GM18858 (cell line): ENCODE measurements at regions not wholly inside any gene's neighbourhood (a gene's known extent, or its start where the extent isn't known, plus 50 kb on each side); places are given as distances from the start of the nearest gene placed in this dataset.

Experiments
- ATAC-seq: cut with Tn5 transposase; IDR thresholded peaks from one replicate; pipeline ENCODE4 v1.9.1; 2021; ENCODE audit not compliant: unreplicated experiment

DNA sequence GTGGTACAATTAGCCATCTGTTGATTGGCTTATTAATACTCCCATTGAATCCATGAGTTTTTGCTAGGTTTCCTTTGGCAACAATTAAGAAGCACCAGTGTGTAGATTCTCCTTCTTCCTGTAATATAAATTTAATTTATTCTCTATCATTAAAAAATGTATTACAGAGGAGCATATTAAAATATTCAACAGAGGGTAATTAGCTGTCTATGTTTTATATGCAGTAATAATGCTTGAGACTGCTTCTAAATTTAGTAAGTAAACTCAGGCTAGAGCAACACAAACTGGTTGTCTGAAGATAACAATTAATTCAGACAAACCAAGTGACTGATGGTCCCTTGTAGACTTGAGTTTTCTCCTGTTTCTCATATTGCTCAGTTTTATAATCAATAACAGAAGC lies 192.4 kb downstream of the FAT4 start:
- no peak for ATAC-seq

DNA sequence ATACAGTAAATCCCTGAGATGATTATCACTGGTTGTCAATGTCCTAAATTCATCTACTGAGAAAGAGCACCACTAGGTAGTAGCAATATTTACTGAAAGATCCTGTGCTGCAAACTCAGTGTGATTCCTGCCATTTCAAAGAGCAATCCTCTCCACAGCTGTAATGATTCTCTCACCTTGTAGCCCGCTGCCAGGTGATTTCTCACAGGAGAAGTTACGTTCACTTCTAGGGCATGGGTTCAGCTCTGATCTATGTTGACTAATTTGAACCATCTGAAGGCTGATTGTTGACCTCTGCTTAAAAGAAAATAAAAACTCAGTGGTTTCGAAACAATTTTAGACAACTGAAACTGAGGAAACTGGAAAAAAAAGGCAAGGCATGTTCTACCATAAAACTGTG lies 197.0 kb downstream of the FAT4 start:
- ATAC-seq = no peak

DNA sequence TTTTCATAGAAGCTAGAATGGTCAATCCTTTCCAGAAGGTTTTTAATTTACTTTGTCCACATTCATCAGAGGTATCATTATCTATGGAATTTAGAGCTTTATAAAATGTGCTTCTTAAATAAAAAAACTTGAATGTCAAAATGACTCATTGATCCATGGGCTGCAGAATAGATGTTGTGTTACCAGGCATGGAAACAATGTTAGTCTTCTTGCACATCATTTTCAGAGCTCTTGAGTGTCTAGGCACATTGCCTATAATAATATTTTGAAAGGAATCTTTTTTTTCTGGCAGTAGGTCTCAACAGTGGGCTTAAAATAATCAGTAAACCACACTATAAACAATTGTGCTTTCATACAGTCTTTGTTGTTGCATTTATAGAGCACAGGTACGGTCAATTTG lies 200.3 kb downstream of the FAT4 start:
- ATAC-seq = no peak

DNA sequence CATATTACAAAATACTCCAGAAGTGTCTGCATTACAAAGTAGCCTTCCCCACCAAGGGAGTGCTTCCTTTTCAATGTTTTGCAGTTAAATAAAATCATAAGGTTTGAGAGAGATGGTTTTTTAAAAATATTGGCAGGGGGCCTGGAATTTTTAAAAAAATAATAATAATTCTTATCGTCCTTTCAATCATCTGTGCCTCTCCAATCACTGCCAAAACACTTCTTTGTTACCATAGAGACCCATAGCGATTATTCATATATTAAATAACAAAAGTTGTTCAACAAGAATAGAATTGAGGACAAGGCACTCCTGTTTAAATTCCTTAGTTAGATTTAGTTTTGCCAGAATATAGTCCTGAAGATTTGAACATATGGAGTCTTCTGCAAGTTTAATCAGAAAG lies 203.1 kb downstream of the FAT4 start:
- no peak for ATAC-seq

DNA sequence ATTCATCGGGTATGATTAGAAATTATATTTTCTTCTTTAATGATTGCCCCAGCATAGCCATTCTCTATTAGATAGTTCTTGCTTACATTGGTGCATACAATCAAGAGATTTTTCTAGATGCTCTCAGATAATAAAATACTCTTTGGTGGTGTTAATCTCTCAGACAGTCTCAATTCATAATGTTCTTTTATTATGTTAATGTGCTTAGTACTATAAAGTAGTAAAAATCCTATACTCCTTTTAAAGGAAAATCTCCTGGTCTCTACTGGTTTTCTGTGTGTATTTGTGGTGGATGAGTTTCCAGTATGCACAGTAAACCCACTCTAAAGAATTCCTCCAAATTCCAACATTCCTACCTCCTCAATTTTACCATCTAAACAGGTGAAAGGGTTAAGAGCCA lies 203.5 kb downstream of the FAT4 start:
- no peak for ATAC-seq

DNA sequence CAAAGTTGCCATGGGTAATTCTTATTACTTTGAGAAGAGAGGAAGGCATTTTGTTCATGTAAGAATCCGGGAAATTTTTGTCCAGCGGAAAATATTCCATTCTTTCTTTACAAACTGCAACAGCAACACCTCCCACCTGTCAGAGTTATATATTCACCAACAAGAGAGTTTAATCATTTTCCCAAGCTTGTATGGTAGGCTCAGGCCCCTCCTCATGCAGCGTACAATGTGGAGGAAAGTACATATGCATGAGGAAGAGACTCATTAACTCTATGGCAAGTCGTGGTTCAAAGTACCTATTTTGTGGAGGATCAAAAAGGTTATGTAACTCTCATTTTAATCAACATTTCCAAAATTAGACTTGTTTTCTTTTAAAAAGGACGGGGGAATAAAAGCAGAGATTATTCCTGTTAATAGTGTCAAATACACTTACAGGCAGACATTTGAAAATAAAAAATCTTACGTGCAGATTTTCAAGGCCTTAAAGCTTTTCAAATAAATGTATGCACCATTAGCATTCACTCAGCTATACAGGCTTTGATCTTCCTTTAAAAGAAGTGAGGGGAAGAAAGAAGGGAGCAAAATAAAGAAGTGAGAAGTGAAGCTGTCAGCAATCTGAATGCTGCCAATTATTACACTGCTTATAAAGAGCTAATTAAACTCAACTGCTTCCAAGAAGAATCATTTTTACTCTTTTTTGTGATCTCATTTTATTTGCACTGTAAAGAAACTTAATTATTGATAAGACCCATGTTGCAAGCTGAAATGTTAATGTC lies 204.8 kb downstream of the FAT4 start:
- ATAC-seq = no peak

DNA sequence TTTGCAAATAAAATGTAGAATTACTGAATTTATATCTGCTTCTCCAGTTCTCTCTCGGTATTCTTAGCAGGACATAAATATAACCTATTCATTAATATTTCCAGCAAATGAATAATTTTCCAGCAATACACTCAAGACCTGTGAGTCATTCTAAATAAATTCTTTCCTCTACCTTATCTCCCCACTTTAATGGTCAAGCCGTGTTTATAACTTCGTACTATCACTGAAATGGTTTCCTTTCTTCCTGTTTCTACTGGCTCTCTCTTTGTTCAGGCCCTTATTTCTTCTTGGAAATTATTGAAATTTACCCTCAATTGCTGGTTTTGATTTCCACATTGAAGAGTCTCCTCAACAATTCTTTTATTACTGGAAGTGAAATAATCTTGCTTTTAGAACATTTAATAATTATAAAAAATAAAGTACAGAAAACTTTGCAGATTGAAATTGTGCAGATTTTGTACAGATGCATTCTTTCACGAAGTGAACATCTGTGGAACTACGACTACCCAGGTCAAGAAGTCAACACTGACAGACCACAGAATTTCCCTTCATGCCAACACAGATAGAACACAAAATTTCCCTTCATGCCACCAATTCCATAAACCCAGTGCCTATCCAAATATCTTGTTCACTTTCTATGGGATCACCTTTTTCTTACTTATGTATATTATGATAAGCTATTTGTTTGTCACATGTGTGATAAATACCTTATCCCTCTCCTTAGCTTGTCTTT lies 205.7 kb downstream of the FAT4 start:
- no peak for ATAC-seq

DNA sequence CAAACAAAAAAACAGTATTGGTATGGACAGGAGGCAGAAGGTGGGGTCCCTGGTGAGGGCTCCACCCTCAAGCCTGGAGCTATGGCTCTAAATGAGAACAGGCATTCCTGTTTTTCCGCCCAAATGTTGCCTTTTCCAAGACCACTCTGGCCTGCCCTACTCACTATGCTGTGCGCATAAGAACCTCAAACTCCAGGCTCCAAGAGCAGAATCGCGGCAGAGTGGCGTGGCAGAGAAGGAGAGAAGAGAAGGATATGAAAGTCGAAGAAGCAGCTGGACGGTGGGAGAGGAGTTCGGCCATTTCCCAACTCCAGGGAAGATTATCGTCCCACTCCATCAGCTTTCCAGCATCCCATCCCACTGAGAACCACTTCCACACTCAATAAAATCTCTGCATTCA lies 207.8 kb downstream of the FAT4 start:
- ATAC-seq = no peak

DNA sequence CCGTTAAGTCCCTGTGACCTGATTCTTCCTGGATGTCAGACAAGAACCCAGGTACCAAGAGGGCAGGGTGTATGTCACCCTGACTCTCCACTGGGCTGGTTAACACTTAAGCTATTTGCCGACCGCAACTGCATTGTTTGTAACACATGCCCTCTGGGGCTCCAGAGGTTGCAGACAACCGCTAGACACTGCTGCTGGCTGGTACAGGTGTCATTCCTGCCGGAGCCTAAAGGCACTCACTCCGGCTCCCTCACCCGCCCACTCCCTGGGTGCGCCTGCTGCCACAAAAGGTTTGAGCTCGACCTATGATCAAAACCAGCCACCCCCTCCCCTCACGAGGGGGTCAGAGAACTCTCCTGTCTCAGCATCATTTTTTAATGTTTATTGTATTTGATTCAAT lies 208.2 kb downstream of the FAT4 start:
- no peak for ATAC-seq

DNA sequence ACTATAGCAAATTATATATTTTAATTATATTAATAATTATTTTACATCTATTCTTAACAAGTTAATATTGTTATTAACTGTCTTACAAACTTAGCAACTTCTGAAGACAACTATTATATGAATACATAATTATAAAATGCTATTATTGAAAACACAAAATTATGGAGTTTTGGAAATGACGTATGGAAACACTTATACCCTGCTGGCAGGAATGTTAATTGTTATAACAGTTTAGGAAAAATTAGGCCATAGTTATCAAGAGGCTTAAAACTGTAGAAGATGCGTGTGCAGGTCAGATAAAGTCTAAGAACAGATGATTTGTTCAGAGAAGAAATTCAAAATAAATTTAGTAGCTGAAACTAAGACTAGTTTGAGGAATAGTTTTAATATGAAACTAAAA lies 211.7 kb downstream of the FAT4 start:
- no peak for ATAC-seq

DNA sequence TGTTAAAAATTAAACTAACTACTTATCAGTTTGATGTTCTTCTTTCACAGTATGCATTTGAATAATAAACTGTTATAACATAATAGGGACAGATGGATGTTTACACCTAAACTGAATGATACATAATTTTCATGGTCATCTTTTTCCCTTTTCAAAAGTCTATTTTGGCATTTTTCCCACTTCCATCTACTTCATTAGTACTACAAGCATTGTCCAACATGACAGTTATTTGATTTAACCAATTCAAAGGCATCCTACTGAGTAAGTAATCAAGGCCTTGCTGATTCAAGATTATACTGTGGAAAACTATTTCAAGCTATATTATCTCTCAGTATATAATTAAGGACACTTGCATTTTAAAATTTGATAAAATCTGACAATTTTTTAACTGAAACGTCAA lies 212.9 kb downstream of the FAT4 start:
- no peak for ATAC-seq

DNA sequence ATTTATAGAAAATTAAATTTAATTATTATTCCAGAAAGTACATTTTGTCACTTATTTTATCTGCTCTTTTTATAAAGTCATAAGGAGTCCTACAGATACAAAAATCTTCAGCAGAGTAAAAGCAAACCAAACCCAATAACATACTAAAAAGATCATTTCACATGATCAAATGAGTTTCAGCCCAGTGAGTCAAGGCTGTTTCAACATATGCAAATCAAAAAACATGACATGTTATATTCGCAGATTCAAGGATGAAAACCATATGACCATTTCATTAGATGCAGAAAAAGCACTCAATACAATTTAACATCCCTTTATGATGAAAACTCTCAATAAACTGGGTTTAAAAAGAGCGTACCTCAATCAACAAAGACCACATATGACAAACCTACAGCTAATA lies 214.3 kb downstream of the FAT4 start:
- no peak for ATAC-seq

DNA sequence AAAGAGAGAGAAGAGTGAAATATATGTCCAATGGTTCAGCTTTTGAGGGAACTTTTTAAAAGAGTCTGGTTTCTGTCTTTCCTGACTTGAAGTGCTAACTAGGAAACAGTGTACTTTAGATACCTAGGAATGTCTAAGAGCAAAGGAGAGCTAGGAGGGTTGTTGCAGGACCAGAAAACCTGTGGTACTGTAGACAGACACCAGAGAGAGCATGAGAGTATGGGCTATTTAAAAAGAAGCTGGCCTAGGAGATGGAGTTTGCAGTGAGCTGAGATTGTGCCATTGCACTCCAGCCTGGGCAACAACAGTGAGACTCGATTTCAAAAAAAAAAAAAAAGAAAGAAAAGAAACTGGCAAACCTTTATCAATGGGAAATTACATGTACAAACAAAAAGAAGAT lies 223.9 kb downstream of the FAT4 start:
- no peak for ATAC-seq

DNA sequence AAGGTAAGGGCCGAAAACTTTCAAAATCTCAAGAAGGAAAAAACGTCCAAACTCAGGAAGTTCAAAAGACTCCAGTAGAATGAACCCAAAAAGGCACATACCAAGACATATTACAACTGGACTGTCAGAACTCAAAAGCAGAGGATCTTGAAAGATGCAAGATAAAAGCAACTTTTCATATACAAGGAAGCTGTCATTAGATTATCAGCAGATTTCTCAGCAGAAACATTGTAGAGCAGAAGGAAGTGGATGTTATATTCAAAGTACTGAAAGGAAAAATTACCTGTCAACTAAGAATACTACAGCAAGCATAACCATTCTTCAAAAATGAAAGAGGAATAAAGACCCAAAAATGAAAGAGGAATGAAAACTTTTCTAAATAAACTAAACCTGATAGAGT lies 224.9 kb downstream of the FAT4 start:
- ATAC-seq = no peak

DNA sequence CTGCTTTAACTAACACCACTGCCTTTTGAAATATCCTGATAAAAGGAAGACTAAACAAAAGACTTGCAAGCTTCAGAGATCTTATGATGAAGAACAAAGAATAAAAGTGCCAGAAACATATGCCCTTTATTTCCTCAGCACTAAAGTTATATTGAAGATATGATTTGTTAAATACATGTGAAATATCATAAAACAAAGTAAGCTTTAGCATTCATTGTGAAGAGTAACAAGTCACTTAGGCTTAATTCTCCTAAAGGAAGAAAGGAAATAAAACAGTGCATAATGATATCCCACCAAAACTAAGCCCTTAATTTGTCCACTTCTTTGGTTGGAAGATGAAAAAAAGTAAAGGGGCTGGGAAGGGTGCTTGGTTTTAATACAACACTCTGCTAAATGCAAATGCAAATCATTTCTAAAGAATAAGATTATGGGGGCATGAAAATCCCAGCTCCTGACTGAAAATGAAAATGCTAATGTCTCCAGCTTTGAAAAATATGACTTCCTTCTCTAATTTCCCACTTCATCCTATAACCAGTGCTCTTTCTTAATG lies 227.2 kb downstream of the FAT4 start:
- ATAC-seq = no peak

DNA sequence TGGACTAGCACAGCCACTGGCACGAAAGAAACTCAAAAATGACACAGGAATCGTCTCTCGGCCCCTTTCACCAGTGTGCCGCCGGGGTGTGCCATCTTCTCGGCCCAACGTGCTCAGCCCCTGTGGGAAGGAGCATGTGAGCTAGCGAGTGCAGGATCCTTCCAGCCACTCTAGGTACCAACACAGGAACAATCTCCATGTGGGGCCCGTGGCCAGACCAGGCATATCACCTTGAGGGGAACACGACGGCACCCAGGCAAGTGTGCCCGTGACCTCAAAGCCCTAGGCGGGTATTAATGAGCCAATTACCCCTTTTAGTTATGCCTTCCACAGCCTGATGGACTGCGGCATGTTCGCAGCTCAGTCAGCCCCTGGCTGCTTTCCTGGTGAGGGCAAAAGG lies 231.5 kb downstream of the FAT4 start:
- ATAC-seq = no peak

DNA sequence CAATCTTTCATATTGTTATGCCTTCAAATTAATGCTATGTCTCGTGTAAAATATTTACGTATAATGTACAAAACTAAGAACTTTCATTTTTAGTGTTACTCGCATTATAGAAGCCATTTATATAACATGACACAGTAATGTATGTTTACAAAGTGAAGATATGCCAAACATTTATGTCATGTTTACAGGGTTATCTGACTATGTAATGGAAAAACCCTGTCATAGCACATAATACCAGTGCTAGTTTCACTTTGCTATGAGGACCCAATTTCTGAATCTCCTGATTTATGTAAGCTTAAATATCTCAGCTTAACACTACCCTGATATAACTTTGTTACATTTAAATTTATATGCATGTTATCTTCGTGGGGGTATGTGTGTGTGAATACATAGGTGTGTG lies 233.1 kb downstream of the FAT4 start:
- no peak for ATAC-seq

DNA sequence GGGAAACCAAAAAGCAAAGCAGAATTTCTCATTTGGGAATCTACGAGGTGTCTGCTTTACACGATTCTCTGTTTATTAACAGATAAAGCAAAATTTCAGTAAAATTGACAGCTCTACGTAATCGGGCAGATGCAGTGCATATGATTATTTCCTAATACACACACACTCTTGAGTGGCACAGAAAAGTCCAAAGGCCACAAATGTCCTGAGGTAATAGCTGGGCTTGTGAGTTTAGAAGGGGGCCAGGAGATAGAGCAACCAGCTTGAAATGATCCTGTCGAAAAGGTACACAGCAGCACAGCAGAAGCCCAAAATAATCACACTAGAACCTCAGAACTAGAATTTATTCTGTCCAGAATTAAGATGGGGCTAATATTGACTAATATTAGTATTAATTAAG lies 236.0 kb downstream of the FAT4 start:
- no peak for ATAC-seq

DNA sequence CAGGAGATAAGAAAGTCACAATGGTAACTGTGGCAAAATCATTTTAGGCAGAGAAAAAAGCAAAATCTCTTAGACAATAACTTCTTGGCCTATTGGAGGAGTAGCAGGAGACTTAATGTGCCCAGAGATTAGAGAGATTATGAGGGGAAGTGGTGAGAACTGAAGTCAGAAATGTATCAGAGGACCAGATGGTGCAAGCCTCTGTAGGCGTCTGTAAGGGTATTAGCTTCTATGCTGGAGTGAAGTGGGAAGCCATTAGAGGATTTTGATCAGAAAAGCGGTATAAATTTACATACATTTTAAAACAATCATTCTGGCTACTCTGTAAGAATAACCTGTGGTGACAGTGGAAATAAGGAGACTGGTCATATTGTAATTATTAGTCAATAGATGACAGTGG lies 236.7 kb downstream of the FAT4 start:
- no peak for ATAC-seq

DNA sequence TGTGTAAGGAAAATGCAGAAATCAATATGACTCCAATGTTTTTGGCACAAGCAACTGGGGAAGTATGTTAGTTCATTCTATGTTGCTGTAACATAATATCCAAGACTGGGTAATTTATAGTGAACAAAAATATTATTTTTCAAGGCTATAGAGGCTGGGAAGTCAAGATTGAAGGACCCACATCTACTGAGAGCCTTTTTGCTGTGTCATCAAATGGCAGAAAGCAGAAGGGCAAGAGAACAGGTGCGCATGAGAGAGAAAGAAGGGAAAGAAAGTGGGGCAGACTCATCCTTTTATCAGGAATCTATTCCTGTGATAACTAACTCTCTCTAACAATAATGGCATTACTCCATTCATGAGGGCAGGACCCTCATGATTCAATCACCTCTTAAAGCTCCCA lies 237.2 kb downstream of the FAT4 start:
- ATAC-seq = no peak

DNA sequence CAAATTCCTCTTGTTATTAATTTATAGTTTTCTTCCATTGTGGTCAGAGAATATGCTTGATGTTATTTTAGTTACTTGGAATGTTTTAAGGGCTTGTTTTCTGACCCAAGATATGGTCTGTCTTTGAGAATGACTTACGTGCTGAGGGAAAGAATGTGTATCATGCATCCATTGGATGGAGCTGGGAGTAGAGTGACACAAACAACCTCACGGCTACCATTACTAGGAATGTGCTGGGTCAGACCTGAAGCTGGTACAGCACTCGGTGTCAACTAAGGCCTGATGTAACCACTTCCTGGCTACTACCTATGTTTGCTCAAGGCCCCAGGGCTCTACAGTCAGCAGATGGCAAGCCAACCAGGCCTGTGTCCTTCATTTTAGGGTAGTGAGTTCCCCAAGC lies 257.8 kb downstream of the FAT4 start:
- no peak for ATAC-seq

DNA sequence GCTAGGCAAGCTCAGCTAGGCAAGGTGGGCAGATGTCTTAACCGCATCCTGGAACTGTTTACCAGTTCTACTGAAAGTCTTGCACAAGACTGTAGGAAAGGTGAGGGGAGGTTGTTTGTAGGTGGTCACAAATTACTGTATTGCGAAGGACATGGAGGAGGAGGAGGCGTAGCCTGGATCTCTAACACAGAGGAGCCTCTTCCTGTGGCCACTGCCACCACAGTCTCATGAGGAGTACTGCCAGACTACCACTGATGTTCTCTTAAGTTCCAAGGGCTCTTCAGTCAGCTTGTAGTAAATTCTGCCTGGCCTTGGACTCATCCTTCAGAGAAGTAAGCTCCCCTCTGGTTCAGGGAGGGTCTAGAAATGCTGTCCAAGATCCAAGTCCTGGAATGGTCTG lies 258.6 kb downstream of the FAT4 start:
- ATAC-seq = no peak

DNA sequence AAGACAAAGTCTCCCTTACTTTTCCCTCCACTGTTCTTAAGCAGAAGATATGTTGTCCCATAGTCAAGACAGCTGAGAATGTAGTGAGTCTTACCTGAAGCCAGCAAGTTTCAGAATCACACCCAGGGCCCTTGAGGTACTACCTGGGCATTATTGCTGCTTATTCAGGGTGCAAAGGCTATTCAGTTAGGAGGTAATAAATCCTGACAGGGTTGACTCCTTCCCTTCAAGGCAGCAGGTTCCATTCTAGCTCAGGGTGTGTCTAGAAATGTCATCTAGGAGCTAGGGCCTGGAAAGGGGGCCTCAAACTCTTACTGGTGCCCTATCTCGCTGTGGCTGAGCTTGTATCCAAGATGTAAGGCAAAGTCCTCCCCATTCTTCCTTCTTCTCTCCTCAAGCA lies 259.0 kb downstream of the FAT4 start:
- no peak for ATAC-seq
